HG03095 (cell line): ENCODE measurements at regions not wholly inside any gene's neighbourhood (a gene's known extent, or its start where the extent isn't known, plus 50 kb on each side); places are given as distances from the start of the nearest gene placed in this dataset.
A peak's percentile ranks its signal among the peaks of the same experiment; 100 is the strongest.
"Not testable (repeated sequence)": the region's sequence is repeated elsewhere in the genome, so short reads cannot be mapped to it uniquely, and the experiment has no call there.

ENCODE experiments used
- ATAC-seq: cut with Tn5 transposase; IDR thresholded peaks from one replicate; pipeline ENCODE4 v1.9.1; 2021; ENCODE audit warnings: moderate library complexity; ENCODE audit not compliant: unreplicated experiment

- ATAC-seq: no peak
These were observed 644.5 kb upstream of the VRK2 start for GRCh38 chr2:57402096-57402495.

- ATAC-seq: no peak
These were observed 643.9 kb upstream of the VRK2 start for GRCh38 chr2:57402755-57403154.

- no peak for ATAC-seq
These were observed 638.8 kb upstream of the VRK2 start for GRCh38 chr2:57407772-57408201.

GRCh38 chr2:57408587-57408986, 638.0 kb upstream of the VRK2 start:
- no peak for ATAC-seq

GRCh38 chr2:57417007-57417406, 629.6 kb upstream of the VRK2 start:
- ATAC-seq: no peak

- not testable (repeated sequence) for ATAC-seq
These were observed 627.7 kb upstream of the VRK2 start for GRCh38 chr2:57418859-57419346.

GRCh38 chr2:57429831-57430230, 616.8 kb upstream of the VRK2 start:
- no peak for ATAC-seq

GRCh38 chr2:57432528-57432927, 614.1 kb upstream of the VRK2 start:
- no peak for ATAC-seq

- ATAC-seq: no peak
These were observed 612.2 kb upstream of the VRK2 start for GRCh38 chr2:57434441-57434840.

- no peak for ATAC-seq
These were observed 611.6 kb upstream of the VRK2 start for GRCh38 chr2:57434972-57435371.

- ATAC-seq: no peak
These were observed 609.5 kb upstream of the VRK2 start for GRCh38 chr2:57437077-57437476.

GRCh38 chr2:57440437-57440836, 606.2 kb upstream of the VRK2 start:
- no peak for ATAC-seq

- no peak for ATAC-seq
These were observed 603.5 kb upstream of the VRK2 start for GRCh38 chr2:57443086-57443485.

- ATAC-seq: no peak
These were observed 602.6 kb upstream of the VRK2 start for GRCh38 chr2:57443973-57444521.

- no peak for ATAC-seq
These were observed 601.7 kb upstream of the VRK2 start for GRCh38 chr2:57444752-57445430.

- ATAC-seq: no peak
These were observed 597.8 kb upstream of the VRK2 start for GRCh38 chr2:57448816-57449215.

GRCh38 chr2:57450170-57450569, 596.4 kb upstream of the VRK2 start:
- peak; percentile 95 for ATAC-seq

- no peak for ATAC-seq
These were observed 594.0 kb upstream of the VRK2 start for GRCh38 chr2:57452634-57453033.

- ATAC-seq: no peak
These were observed 592.7 kb upstream of the VRK2 start for GRCh38 chr2:57453945-57454344.

- ATAC-seq: no peak
These were observed 586.0 kb upstream of the VRK2 start for GRCh38 chr2:57460396-57461276.

- no peak for ATAC-seq
These were observed 585.0 kb upstream of the VRK2 start for GRCh38 chr2:57461624-57462023.

- ATAC-seq: no peak
These were observed 581.5 kb upstream of the VRK2 start for GRCh38 chr2:57465067-57465466.
